Right lobe of liver (tissue), 6 donors: ENCODE measurements at regions not wholly inside any gene's neighbourhood (a gene's known extent, or its start where the extent isn't known, plus 50 kb on each side); places are given as distances from the start of the nearest gene placed in this dataset.

Source experiments
- ATAC-seq, 4 donors: fragments of 200-7000 bp; cut with Tn5 transposase; one replicate each; pipeline ENCODE4 v1.9.1; 2020; ENCODE audit warnings: mild to moderate bottlenecking in 4 of 4, moderate library complexity in 4 of 4
- DNase-seq, 3 donors: peaks; one replicate each; pipeline ENCODE4 v3.0.0-alpha.2; 2020
- H3K27ac ChIP-seq, 3 donors: fragments of 200-600 bp; one replicate each; pipeline ENCODE4 v1.8.0; 2022
- H3K27me3 ChIP-seq, 2 donors: fragments of 200-600 bp; one replicate each; pipeline ENCODE4 v1.8.0; 2022
- H3K36me3 ChIP-seq, 4 donors: fragments of 200-600 bp; sonication (generic) in 1 of 4; one replicate each; pipeline versions ENCODE4 v1.5.1 to v1.8.0; 2017 to 2022; ENCODE audit warnings: control low read depth in 1 of 4
- H3K4me1 ChIP-seq, 4 donors: fragments of 200-600 bp; sonication (generic) in 1 of 4; one replicate each; pipeline versions ENCODE4 v1.5.1 to v1.8.0; 2017 to 2022; ENCODE audit warnings: control low read depth in 1 of 4
- H3K4me3 ChIP-seq, 3 donors: fragments of 200-600 bp; one replicate each; pipeline ENCODE4 v1.8.0; 2022
- H3K9me3 ChIP-seq, 4 donors: fragments of 200-600 bp; sonication (generic) in 1 of 4; one replicate each; pipeline versions ENCODE4 v1.5.1 to v1.8.0; 2017 to 2022; ENCODE audit warnings: control low read depth in 1 of 4
- POLR2A ChIP-seq: fragments of 450-650 bp; IDR thresholded peaks from one replicate; pipeline ENCODE4 v1.6.1; 2017; ENCODE audit warnings: antibody characterized with exemption, mild to moderate bottlenecking
- WGBS: methylation state at CpG from one replicate; pipeline ENCODE4 v1.1.6; 2018; ENCODE audit warnings: low coverage, low lambda C conversion rate; ENCODE audit not compliant: insufficient coverage; ENCODE audit errors: missing lambda C conversion rate; 5-methylcytosine and 5-hydroxymethylcytosine counted together
- intact Hi-C, 2 donors: fragments of 100-400 bp; cut with DNase I; formaldehyde crosslinking; loops; one replicate each; pipeline versions ENCODE4 v1.11.2 to v1.14.1; 2022
- TF ChIP-seq, protein P1 (sequence below), 4 donors: fragments of 200-600 bp in 3 of 4; fragments of 450-650 bp in 1 of 4; IDR thresholded peaks; one replicate each; pipeline versions ENCODE4 v1.5.1 to v1.8.0; 2016 to 2022; ENCODE audit warnings: antibody characterized with exemption in 4 of 4, mild to moderate bottlenecking in 2 of 4
- donor health status: DM: no; HTN: yes; CAD: no.
- donor health status: DM: no; HTN: no; CAD: no.
- donor health status: DM: no; HTN: no; CAD: no.
- donor health status: DM: no; HTN: yes; CAD: no.
- donor health status: DM: no; HTN: yes; CAD: no.

DNA sequence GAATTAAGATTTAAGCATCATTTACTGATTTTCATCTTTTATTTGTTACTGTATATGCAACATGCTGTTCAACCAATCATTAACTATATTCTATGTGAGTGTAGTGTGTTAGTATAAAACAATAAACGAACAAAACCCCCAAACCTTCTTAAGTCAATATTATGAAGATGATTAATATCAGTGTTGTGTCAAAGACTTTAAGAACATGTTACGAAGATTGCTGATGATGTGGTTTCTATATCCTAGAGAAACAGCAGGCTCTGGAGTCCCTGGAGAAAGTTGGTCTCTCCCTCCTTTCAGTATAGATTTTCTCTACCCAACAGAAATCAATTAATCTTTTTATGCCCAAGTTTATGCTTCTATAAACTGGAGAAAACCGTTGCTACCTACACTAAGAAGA lies 393.8 kb upstream of the HSF2 start:
- no peaks in the 10 kb centered on the region for H3K36me3 ChIP-seq
- ATAC-seq: no peak
- WGBS: 28% methylated on average over 3 of the region's 3 CpGs

DNA sequence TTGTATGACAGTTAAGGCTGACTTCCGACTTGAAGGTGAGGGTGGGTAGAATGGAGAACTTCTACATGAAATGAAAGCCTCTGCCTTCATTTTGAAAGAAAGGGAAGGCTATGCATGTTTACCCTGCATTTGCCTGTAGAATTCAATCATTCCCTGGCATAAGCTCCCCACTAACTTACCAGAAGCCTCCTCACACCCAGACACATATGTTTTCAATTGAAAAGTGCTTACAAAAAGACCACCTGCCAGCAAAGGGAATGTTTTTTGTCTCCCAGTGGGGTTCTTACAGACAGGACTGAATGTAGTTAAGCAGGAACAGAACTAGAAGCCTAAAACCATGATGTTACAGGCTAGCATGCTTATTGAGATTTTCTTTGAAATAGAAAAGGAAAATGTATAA lies 392.1 kb upstream of the HSF2 start:
- ATAC-seq (no peak), DNase-seq (no peak)
- Histone ChIP-seq H3K4me1 (no peaks in the 10 kb centered on the region), H3K36me3 (no peaks in the 10 kb centered on the region), H3K4me3 (no peak overlapping the region), H3K9me3 (no peaks in the 10 kb centered on the region), H3K27me3 (no peaks in the 10 kb centered on the region), H3K27ac (no peak overlapping the region)
- intact Hi-C loops: no loop called here
- TF ChIP-seq, protein P1, sequence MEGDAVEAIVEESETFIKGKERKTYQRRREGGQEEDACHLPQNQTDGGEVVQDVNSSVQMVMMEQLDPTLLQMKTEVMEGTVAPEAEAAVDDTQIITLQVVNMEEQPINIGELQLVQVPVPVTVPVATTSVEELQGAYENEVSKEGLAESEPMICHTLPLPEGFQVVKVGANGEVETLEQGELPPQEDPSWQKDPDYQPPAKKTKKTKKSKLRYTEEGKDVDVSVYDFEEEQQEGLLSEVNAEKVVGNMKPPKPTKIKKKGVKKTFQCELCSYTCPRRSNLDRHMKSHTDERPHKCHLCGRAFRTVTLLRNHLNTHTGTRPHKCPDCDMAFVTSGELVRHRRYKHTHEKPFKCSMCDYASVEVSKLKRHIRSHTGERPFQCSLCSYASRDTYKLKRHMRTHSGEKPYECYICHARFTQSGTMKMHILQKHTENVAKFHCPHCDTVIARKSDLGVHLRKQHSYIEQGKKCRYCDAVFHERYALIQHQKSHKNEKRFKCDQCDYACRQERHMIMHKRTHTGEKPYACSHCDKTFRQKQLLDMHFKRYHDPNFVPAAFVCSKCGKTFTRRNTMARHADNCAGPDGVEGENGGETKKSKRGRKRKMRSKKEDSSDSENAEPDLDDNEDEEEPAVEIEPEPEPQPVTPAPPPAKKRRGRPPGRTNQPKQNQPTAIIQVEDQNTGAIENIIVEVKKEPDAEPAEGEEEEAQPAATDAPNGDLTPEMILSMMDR (IDR thresholded peaks at IDR 0.05): no peak
- no peak for TF ChIP-seq POLR2A
- WGBS: 42% methylated on average over 1 of the region's 1 CpG

More for the DNA sequence above, 393.8 kb upstream of the HSF2 start:
- Histone ChIP-seq H3K9me3 (no peaks in the 10 kb centered on the region), H3K4me3 (no peak overlapping the region), H3K4me1 (no peaks in the 10 kb centered on the region), H3K27me3 (no peaks in the 10 kb centered on the region), H3K27ac (no peak overlapping the region)
- TF ChIP-seq, protein P1 (IDR thresholded peaks at IDR 0.05): no peak
- no peak for TF ChIP-seq POLR2A
- no peak for DNase-seq
- intact Hi-C loops: no loop called here

DNA sequence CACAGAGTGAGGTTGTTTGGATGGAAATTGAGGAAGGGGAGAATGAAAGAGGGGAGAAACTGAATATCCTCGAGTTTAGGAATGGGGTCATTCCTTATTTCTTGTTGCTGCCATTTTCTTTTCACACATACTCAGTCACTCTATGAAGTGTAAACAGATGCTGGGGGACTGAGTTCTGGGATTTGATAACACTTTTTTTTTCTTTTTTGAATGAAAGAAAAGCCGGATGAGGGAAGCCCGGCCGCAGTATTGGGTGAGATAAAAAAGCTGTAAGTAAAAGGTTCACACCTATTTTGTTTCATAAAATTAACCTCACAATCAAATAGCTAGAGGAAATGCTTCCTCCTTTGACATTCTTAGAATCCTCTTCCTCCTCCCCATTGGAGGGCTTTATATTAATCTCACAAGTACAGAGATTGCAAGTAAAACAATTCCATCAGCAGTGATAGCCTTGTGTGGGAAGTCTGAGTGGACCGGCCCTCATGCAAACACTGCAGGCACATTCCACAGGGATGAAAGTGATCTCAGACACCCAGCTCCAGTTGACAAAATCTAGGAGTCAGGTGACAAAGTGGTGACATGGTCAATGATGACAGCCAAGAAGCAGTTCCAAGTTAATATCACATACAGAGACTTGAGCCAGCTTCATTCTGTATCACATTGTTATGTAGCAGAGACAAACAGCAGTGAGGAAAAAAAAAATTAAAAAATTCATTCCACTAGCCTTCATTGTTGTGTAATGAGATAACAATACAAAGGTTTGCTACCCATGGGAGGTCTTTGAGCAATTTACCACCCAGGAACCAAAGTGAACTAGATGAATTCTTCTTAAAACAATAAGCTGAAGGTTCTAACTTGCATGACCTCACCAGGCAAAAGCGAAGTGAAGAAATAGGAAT lies 391.1 kb upstream of the HSF2 start:
- DNase-seq (no peak), ATAC-seq (no peak)
- no peaks in the 10 kb centered on the region for H3K4me1 ChIP-seq
- intact Hi-C loops: no loop called here
- H3K27ac ChIP-seq: no peak overlapping the region
- H3K36me3 ChIP-seq: no peaks in the 10 kb centered on the region
- H3K9me3 ChIP-seq: no peaks in the 10 kb centered on the region
- no peak overlapping the region for H3K4me3 ChIP-seq
- no peaks in the 10 kb centered on the region for H3K27me3 ChIP-seq
- no peak for TF ChIP-seq POLR2A
- TF ChIP-seq, protein P1 (IDR thresholded peaks at IDR 0.05): no peak
- 26% methylated on average over 6 of the region's 6 CpGs for WGBS

DNA sequence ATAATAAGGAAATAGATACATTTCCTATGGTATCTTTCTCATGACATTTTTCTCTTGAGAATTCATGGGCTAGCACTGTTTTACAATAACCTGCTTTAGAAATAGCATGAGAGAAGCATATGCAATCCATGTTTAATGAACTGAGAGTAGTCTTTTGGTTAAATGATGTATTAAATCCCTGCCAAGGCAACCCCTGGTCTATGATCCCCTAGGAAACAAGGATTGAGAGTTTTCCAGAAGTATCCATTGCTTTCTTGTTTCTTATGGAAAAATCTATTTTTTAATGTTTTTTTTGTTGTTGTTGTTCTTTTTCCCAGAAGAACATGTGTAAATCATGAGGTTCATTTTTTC lies 390.5 kb upstream of the HSF2 start:
- no peak for TF ChIP-seq POLR2A
- TF ChIP-seq, protein P1 (IDR thresholded peaks at IDR 0.05): no peak
- DNase-seq (no peak), ATAC-seq (no peak)
- Histone ChIP-seq H3K4me3 (no peak overlapping the region), H3K36me3 (no peaks in the 10 kb centered on the region), H3K27me3 (no peaks in the 10 kb centered on the region), H3K4me1 (no peaks in the 10 kb centered on the region), H3K27ac (no peak overlapping the region), H3K9me3 (no peaks in the 10 kb centered on the region)
- intact Hi-C loops: no loop called here
